ENCODE measurements at regions not wholly inside any gene's neighbourhood (a gene's known extent, or its start where the extent isn't known, plus 50 kb on each side); places are given as distances from the start of the nearest gene placed in this dataset.

DNA sequence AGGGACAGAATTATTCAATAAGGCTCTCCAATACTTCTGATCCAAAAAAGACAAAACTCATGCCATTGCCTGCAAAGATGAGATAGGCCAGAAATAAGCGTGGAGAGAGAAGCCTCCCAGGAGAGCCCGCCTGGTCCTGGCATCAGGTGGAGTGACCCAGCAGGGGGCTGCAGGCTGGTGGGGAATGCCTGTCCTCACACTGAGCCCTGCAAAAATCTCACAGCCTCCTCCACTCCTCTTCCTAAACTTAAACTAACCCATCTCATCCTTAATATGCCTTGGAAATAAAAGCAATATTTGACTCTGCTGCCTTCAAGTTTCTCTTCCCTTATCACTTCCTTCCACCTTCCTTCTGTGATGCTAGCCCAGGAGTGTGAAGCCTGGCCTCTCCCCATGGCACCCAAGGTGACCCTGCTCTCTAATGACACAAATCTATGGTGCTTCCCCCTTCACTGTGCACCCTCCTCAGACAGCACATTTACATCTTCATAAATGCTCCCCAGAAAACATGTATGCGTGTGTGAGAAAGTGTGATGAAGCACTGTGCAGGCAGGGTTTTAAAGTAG is 218.4 kb downstream of the ANAPC1 start:
- TF ChIP-seq CTCF (IDR thresholded peaks at IDR 0.05), result no peak
- TF ChIP-seq EZH2 (IDR thresholded peaks at IDR 0.05), result no peak

All from neural progenitor cell (in vitro differentiated cells).